Renal cortical epithelial cell (primary cell): ENCODE measurements at regions not wholly inside any gene's neighbourhood (a gene's known extent, or its start where the extent isn't known, plus 50 kb on each side); places are given as distances from the start of the nearest gene placed in this dataset.

Experiments
- DNase-seq: peaks from one replicate; pipeline ENCODE4 v3.0.0-alpha.2; 2011; ENCODE audit warnings: low read depth

DNA sequence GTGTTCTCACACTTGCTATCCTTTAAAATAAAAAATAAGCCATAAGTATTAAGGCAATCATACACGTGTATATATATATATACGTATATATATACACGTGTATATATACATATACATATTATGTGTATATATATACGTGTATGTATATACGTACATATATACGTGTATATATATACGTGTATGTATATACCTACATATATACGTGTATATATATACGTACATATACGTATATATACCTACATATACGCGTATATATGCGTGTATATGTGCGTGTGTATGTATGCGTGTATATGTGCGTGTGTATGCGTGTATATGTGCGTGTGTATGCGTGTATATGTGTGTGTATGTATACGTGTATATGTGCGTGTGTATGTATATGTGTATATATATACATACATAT lies 477.3 kb upstream of the ARRDC4 start:
- no peak for DNase-seq

GRCh38 chr15:97490429-97490828 lies 470.1 kb upstream of the ARRDC4 start:
- no peak for DNase-seq

GRCh38 chr15:97501291-97501690 lies 459.2 kb upstream of the ARRDC4 start:
- no peak for DNase-seq

DNA sequence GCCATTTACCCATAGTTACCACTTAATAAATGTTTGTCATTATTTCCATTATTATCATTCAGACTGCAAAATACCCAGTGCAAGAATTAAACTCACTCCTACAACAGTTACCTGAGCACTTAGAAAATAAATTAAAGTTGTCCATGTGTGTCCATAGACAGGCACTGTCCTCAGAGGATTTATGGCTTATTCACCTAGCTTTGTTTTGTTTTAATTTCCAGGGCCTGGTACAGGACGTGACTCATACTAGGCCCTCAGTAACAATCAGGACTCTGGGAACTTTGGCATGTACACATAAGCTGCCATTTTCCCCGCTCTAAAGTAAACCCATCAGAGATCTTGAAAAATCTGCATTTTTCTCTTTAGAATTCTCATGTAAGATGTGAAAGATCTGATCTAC lies 458.5 kb upstream of the ARRDC4 start:
- peak; percentile 40 for DNase-seq

DNA sequence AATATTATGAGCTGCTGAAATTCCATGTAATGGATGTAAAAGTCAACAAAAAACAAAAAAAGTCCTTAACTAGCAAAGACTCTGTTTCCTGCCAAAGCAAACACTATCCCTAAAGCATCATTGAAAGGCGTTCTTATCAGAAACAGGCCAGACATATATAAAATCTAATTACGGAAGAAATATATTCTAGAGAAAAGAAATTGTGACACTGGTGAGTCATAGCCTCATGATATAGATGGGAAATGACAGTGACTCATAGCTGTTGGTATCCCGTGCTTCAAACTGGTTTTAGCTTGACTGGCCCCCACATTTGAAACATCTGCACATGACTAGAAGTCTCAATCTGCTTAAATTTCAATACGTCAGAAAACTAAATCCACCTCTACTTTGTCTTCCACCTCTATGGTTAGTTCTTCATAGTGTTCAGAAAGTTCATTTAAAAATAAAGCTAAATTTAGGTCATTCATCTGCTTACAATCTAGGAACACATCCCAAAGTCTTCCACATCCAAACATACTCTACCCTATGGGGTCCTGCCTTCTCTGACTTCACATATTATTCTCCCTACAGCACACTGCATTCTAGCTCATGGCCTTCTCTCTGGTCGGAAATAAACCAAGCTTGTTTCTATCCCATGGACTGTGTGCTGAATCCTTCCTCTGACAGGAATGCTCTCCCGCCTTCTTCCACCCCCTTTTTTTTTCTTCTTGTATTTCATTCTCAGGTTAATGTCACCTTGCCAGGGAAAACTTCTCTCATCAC lies 456.3 kb upstream of the ARRDC4 start:
- DNase-seq = peak; percentile 53

- no peak for DNase-seq
Measured at GRCh38 chr15:97517737-97518136, 442.8 kb upstream of the ARRDC4 start.

GRCh38 chr15:97520689-97521088 lies 439.8 kb upstream of the ARRDC4 start:
- DNase-seq = no peak

DNA sequence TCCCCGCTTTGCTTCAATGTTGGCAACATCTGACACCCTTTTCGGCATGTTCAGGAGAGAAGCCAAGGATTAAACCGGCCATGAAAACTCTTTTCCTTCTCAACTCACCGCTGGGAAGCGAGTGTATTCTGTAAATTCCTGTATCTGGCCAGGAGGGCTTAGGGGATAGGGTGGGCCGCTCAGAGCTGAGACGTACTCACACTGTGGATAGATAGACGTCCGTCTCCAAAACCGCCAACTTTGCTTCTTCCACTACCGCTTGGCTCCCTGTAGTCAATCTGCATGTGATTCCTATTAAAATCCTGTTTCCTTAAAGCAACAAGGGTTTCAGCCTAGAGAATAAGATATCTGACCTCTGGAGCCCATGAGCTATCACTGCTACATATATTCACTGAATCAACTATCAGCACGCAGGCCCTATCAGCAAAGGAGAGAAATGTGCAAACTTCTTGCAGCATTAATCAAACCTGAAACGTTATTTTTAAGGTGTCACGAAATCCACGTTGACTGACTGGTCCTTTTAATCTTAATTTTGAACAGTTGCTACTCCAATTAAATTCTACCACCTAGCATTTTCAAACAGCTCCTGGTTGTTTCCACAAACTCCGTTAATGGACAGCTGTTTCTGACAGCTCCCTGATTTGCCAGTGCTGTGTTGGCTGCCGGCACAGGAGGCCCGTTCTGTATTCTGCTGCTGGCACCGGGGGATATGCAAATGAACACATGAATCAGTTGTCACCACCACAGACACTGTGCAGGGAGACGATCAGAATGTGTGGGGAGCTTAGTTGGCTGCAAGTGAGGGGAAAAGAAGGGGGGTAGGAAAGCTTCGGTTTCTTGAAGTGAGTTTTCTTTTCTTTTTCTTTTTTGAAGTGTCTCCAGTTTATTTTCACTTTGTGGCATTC lies 438.9 kb upstream of the ARRDC4 start:
- DNase-seq = peak; percentile 17

DNA sequence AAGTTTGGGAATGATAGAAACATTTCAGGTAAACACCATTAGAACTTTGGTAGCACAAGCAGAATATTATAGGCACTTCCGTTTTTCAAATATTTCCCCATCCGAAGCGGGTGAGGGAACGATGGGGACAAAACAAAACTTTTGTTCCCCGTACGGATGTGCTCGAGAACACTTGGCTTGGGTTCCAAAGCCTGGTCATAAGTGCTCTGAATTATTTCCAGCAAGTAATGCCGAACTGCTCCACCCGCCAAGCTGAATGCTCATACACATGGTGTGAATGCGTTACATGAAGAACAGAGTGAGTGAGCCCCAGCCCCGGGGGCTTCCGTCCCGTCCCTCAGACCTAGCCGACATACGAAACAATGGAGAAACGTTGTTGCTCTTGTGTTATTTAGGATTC lies 438.2 kb upstream of the ARRDC4 start:
- no peak for DNase-seq

DNA sequence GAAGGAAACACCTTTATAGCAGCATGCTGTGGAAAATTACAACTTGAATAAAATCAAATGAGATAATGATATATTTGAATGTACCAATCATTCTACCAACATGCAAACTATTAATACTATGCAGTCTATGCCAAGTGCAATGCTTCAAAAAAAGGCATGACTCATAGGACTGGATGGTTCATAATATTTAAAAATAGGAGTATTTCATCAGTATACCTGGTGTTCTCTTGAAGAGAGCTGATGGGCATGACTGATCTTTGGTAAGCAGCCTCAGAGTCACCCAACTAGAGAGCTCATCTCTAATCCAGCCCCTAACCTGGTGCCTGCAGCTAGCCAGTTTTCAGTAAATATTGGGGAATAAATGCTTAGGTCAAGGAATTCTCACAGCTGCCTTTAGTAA lies 434.7 kb upstream of the ARRDC4 start:
- peak; percentile 3 for DNase-seq

- DNase-seq = no peak
Measured at GRCh38 chr15:97528238-97528637, 432.3 kb upstream of the ARRDC4 start.

DNA sequence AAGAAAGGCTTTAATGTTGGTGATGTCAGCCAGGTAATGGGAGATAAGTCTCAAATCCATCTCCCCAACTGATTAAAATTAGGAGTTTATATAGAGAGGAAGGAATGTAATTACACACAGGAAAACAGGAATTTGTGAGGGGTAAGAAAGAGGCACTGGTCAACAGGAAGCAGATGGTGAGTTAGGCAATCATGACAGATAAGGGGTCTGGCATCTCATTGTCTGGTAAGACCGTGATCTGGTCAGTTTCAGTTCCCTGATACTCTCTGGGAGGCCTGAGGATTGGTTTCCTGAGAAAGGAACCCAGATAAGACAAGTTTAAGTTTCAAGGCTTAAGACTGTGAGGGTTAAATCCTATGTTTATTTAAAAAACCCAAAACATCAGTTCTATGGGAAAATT lies 414.7 kb upstream of the ARRDC4 start:
- no peak for DNase-seq

- no peak for DNase-seq
Measured at GRCh38 chr15:97547381-97547780, 413.1 kb upstream of the ARRDC4 start.

GRCh38 chr15:97561529-97561928 lies 399.0 kb upstream of the ARRDC4 start:
- no peak for DNase-seq

DNA sequence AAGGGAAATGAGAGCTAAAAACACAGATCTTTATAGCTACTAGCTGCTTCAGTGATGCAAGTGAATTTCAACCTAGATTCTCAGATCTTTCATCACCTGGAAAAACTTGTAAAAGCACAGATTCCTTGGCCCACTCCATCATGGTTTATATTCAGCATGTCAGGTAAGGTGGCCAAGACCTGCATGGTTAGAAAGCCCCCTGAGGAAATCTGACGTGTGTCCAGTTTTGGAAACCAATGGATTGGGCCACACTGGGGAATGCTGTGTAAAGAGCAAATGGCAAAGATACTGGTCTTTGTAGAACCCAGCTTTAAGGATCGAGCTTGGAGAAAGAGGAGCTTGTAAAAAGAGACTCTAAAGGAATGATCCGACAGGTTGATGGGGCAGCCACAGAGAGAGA lies 397.0 kb upstream of the ARRDC4 start:
- no peak for DNase-seq

GRCh38 chr15:97566961-97567360 lies 393.5 kb upstream of the ARRDC4 start:
- DNase-seq = peak; percentile 9

- no peak for DNase-seq
Measured at GRCh38 chr15:97567411-97567810, 393.1 kb upstream of the ARRDC4 start.

GRCh38 chr15:97576929-97577645 lies 383.4 kb upstream of the ARRDC4 start:
- DNase-seq = no peak

DNA sequence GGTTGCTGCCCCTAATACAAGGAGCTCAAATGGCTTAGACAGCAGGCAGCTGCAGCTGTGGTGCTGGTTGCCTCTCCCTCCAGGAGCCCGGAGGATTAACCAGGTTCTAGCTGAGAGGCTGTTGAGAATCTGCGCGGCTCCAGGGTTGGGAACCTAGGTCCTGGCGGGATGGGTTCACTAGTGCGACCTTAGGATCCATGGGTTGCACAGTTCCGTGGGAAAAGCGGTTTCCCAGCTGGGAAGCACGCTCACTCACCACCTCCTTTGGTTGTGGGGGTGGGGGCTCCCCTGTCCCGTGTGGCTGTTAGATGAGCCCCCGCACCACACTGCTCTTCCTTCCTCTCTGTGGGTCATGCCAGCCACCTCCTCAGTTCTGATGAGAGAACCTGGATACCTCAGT lies 375.1 kb upstream of the ARRDC4 start:
- no peak for DNase-seq

GRCh38 chr15:97592778-97593177 lies 367.7 kb upstream of the ARRDC4 start:
- DNase-seq = no peak

GRCh38 chr15:97597801-97598200 lies 362.7 kb upstream of the ARRDC4 start:
- no peak for DNase-seq

DNA sequence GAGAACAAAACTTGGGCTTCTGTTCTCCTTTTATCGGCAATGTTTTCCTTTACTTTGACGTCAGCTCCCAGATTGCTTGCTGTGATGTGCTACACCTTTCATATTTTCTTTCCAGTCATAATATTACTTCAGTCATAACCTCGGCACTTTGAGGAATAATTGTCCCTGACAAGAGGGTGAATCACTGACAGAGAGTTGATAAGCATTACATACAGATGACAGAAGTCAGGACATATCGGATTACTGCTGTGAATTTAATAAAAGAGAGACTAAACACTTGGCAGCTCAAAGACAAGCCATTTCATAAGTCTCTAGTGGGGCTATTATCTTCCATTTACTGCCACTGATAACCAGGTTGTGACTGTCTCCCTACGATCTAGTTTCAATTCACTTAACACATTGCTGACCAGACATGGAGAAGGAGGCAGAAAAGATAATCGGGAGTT lies 362.1 kb upstream of the ARRDC4 start:
- DNase-seq = no peak
